Medulla oblongata (tissue), 1 donor: ENCODE measurements at regions not wholly inside any gene's neighbourhood (a gene's known extent, or its start where the extent isn't known, plus 50 kb on each side); places are given as distances from the start of the nearest gene placed in this dataset.
"Not testable (repeated sequence)": the region's sequence is repeated elsewhere in the genome, so short reads cannot be mapped to it uniquely, and the experiment has no call there.

Experiments
- DNase-seq: peaks from one replicate; pipeline ENCODE4 v3.0.0-alpha.2; 2015; ENCODE audit errors: extremely low spot score

DNA sequence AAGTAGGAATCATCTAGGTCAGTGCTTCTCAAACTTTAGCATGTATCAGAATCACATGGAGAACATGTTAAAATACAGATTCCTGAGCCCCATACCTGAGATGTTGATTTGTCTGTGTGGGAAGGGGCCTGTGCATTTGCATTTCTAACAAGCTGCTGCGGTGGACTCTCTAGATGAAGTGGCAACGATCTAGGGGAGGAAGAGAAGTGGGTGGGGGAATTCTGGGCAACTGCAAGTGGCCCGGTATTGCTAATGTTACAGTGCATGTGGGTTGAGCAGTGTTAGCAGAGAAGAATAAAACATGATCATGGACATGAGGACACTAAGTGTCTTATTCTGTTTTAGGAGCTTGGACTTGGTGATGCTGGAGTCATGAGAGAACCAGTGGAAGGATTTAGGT lies 329.0 kb downstream of the OLFM4 start:
- DNase-seq = no peak

- no peak for DNase-seq
These were observed 340.3 kb downstream of the OLFM4 start for GRCh38 chr13:53368948-53369347.

DNA sequence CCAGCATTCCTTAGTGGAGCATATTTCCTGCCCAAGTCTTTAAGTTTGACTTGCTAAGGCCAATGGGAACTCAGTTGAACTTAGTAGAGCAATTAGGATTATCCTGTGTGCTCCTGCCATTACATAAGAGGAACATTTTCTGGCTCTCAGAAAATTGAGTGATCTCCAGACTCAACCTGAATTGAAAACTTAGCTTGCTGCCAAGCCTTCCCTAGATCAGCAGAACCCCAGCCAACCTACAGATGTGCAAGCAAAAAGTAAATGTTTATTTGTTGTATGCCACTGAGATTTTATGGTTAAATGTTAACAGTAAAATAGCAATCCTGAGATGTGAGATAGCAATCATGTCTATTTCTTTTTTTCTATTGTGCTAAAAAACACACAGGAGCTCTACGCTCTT lies 350.9 kb downstream of the OLFM4 start:
- no peak for DNase-seq

GRCh38 chr13:53382008-53382407 lies 353.4 kb downstream of the OLFM4 start:
- no peak for DNase-seq

GRCh38 chr13:53398051-53398450 lies 369.4 kb downstream of the OLFM4 start:
- DNase-seq = no peak

DNA sequence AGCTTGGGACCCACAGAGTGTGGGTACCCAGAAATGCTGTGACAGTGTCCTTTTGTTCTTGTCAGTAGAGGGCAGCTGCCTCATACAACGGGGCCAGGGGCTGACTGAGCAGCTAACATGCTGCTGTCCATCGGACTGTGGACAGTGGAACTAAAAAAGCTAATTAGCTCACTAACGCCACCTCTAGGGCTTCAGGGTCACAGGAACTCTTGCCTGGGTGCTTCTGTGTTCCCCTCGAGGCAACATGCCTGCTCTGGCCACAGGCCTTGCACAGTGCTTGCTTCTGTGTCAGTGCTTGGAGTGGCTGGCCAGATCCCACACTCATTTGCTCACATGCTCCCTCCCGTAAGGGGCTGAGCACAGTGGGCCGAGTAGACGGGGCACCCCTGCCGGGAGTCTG lies 377.0 kb downstream of the OLFM4 start:
- DNase-seq = no peak

GRCh38 chr13:53408306-53408705 lies 379.7 kb downstream of the OLFM4 start:
- DNase-seq = no peak

- no peak for DNase-seq
These were observed 380.4 kb downstream of the OLFM4 start for GRCh38 chr13:53408847-53409568.

GRCh38 chr13:53411463-53411862 lies 382.9 kb downstream of the OLFM4 start:
- no peak for DNase-seq

DNA sequence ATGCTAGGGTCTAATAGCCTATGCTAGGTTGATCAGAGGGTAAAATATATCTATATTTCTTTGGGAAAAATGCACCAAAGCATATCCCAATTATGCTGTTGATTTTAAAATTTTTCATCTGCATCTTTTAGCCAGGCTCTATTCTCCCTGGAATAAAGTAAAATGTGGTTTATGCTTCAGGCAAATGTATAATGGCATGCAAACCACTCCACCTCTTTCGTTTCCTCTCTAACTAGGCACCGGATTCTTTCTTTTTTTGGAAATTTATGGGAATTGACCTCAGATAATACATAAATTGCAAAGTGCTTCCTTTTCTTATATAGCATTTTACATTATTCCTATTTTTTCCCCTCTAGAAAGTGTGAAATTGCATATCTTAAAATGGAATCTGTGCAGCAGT lies 386.5 kb downstream of the OLFM4 start:
- no peak for DNase-seq

DNA sequence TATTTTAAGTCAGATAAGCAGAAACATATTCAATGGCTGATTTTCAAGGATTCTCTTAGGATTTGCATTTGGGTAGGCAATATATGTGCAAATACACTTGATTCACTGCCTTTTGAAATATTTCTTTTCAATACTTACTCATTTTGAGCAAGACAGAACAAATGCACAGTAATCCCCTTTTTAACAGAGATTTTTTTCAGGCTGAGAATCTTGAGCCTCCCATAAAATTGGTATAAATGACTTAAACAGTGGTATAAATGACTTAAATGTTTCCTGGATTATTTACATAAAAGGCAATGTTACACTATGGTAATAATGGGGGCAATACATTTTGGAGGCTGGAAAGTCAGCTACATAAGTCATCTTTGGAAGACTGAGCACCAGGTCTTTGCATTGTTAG lies 389.0 kb downstream of the OLFM4 start:
- no peak for DNase-seq

GRCh38 chr13:53422415-53422814 lies 393.8 kb downstream of the OLFM4 start:
- DNase-seq = no peak

DNA sequence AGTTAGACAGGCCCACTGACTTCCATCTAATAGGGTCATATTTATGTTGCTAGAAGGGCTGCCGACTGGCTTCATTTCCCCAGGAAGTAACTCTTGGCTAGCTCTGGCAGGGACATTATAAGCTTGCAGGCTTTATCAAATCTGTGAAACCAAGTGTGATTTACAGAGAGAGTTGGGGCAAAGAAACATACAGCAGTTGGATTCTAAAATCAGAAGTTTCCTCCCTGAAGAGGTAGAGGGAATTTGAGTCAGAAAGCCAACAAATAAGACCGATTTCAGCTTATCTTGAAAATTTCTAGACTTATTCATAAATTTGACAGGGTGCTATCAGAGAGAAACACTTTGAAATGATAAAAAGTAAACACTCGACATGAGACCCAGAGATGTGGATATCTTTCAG lies 407.8 kb downstream of the OLFM4 start:
- no peak for DNase-seq

DNA sequence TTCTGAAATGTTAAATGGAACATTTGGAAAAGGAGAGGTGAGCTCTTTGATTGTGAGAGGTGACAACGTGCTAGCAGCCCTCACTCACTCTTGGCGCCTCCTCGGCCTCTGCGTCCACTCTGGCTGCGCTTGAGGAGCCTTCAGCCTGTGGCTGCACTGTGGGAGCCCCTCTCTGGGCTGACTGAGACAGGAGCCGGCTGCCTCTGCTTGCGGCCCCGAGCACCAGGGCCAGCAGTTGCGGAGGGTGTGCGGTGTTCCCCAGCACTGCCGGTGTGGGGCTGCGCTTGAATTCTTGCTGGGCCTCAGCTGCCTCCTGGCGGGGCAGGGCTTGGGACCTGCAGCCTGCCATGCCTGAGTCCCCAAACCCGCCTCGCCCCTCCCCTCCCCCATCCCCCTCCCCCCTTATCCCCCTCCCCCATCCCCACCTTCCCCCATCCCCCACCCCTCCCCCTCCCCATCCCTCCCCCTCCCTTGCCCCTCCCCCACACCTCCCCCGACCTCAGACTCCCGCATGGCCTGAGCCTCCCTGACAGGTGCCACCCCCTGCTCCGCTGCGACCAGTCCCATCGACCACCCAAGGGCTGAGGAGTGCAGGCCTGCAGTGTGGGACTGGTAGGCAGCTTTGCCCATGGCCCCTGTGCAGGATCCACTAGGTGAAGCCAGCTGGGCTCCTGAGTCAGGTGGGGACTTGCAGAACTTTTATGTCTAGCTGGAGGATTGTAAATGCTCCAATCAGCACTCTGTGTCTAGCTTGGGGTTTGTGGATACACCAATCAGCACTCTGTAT lies 411.0 kb downstream of the OLFM4 start:
- no peak for DNase-seq

DNA sequence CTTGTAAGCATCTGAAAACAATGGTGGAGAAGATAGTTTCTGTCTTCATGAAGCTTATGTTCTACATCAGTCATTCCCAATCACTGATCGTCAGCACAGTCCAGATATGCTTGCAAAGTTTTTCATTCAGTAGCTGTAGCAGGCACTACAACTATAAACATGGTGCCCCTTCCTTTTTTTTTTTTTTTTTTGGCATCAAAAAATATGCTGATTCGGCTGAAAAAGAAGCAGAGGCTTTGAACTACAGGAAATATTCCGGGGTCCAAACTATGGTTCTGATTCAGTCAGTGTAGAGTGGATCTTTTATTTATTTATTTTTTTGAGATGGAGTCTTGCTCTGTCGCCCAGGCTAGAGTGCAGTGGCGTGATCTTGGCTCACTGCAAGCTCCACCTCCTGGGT lies 414.4 kb downstream of the OLFM4 start:
- no peak for DNase-seq

GRCh38 chr13:53445686-53446085 lies 417.1 kb downstream of the OLFM4 start:
- peak; percentile 11 for DNase-seq

- no peak for DNase-seq
These were observed 418.8 kb downstream of the OLFM4 start for GRCh38 chr13:53447456-53447855.

DNA sequence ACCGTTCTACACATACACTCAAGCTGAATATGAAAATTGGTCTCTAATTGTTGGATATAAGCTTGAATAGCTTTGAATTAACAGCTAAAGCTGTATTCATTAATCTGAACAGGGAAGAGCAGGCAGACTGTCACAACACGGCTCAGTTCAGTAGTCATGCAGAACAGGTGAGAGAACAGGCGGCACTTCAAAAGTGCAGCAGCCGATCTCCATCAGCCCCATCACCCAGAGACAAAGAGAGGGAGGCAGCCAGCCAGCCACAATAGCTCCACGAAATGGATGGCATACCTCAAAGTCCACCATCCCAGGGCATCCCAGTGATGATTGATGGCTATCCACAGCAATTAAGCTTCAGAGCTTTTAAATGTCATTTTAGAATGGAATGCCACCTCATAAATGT lies 419.2 kb downstream of the OLFM4 start:
- DNase-seq = no peak

GRCh38 chr13:53452263-53452808 lies 423.7 kb downstream of the OLFM4 start:
- not testable (repeated sequence) for DNase-seq

- no peak for DNase-seq
These were observed 432.2 kb downstream of the OLFM4 start for GRCh38 chr13:53460796-53461195.

- DNase-seq = no peak
These were observed 434.5 kb downstream of the OLFM4 start for GRCh38 chr13:53463106-53463505.

- no peak for DNase-seq
These were observed 438.0 kb downstream of the OLFM4 start for GRCh38 chr13:53466576-53466975.

DNA sequence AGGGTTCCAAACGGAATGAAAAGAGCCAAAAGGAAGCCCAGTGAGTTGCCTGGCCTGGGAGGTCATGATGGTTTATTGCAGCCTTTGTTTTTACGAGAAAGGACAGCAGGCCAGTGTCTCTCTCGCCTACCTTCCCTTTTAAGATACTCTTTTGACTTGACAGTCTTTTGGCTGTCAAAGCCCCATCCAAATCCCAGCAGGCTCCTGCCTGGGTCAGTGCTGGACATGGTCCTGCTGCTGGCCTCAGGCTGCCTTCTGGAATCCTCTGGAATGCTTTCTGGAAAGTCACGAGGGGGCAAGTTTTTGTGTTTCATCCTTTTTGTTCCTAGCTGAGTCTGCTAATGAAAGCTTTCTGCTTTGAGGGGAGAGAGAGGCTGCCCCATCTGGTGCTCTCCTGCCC lies 444.8 kb downstream of the OLFM4 start:
- no peak for DNase-seq
